Activated CD8-positive, alpha-beta memory T cell treated with anti-CD3 and anti-CD28 coated beads, Interleukin-2, amount 50 U/mL, for 24 hours (primary cell): ENCODE measurements at regions not wholly inside any gene's neighbourhood (a gene's known extent, or its start where the extent isn't known, plus 50 kb on each side); places are given as distances from the start of the nearest gene placed in this dataset.

Experiments used
- DNase-seq: peaks from one replicate; pipeline ENCODE4 v3.0.0-alpha.2; 2020; ENCODE audit errors: extremely low read depth

GRCh38 chr11:112401036-112401769 lies 140.5 kb upstream of the PLET1 start:
- DNase-seq = no peak

- no peak for DNase-seq
These were observed 142.8 kb upstream of the PLET1 start for GRCh38 chr11:112403432-112403831.

- DNase-seq = no peak
These were observed 143.5 kb upstream of the PLET1 start for GRCh38 chr11:112404112-112404511.

- DNase-seq = no peak
These were observed 147.9 kb upstream of the PLET1 start for GRCh38 chr11:112408517-112408916.

- DNase-seq = no peak
These were observed 149.7 kb upstream of the PLET1 start for GRCh38 chr11:112410325-112410724.

DNA sequence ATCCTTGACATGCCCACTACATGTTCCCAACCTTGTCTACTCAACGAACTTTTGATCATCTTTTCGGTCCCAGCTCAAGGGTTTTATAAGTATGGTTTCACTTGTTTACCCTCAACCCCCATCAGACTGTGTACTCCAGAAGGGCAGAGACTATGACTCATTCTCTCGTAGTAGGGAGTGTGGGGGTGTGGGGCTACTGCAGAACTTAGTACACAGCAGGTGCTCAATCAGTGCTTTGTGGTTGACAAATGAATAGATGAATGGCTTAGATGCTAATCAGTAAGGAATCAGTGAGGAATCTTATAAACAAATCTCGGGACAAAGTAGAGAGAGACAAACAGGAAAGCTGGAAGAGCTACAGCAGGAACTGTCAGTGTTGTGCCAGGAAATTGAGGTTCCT lies 151.7 kb upstream of the PLET1 start:
- DNase-seq = no peak

DNA sequence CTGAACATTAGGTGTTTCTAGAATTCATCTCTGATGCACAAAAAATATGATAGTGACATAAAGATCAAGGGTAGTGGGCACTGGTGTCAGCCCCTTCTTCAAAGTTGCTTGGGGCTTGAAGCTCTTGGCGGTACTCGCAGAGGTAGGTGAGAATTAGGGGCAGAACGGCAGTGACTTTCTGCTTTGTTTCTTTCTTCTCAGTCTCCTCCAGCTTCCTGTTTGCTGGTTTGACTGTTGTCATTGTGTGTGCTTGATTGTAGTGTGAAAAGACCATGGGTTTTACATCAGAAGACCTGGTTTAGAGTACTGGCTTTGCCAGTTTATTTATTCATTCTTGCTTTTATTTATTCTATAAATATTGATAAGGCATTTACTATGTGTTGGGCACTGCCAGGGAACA lies 156.7 kb upstream of the PLET1 start:
- DNase-seq = no peak

DNA sequence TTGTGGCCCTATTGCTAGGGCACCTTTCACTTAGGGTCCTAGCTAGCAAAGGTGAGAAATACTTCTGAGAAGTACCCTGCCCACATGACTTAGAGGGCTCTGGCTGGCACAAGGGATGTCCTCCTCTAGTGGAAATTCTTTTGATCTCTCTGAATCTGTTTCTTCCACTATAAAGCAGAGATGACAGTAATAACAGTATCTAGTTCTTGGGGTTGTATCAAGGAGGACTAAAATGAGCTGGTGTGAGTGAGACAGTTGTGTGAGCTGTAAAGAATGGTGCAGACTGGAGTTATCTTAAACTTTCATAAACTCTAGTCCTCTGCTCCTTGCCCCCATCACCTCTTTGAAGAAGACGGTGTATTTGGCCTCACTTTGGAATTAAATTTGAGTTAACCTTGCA lies 157.8 kb upstream of the PLET1 start:
- DNase-seq = no peak

- DNase-seq = no peak
These were observed 161.2 kb upstream of the PLET1 start for GRCh38 chr11:112421879-112422278.

GRCh38 chr11:112425121-112425520 lies 164.5 kb upstream of the PLET1 start:
- no peak for DNase-seq

- DNase-seq = no peak
These were observed 176.4 kb upstream of the PLET1 start for GRCh38 chr11:112437096-112437495.

DNA sequence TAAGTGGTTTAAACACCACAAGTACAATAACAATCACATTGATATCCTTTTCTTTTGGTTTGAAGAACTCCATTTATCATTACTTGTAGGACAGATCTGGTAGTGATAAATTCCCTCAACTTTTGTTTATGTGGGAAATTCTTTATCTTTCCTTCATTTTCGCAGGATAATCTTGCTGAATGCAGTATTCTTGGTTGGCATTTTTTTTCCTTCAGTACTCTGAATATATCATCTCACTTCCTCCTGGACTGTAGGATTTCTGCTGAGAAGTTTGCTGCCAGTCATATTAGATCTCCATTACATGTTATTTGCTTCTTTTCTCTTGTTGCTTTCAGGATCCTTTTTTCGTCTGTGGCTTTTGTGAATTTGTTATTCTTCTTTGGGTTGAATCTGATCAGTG lies 179.0 kb upstream of the PLET1 start:
- DNase-seq = no peak

GRCh38 chr11:112440518-112440917 lies 179.9 kb upstream of the PLET1 start:
- DNase-seq = no peak

- DNase-seq = no peak
These were observed 187.5 kb upstream of the PLET1 start for GRCh38 chr11:112448168-112448567.

DNA sequence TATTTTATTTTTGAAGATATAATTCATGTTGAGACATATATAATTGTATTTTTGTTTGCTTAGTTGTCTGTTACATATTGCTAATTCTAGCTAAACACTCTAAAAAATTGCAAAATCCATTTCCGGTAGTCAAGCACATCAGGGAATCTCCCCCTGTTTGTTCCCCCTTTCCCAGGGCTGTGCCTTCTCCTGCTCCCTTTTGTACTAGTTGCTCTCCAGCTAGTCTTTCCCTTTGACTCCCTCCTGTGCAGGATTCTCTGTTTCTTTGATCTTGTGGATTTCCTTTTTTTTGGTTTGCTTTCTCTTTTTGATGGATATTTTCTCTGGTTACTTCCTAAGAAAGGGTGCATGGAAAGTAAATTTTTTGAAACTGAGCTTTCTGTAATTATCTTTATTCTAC lies 188.1 kb upstream of the PLET1 start:
- DNase-seq = no peak

DNA sequence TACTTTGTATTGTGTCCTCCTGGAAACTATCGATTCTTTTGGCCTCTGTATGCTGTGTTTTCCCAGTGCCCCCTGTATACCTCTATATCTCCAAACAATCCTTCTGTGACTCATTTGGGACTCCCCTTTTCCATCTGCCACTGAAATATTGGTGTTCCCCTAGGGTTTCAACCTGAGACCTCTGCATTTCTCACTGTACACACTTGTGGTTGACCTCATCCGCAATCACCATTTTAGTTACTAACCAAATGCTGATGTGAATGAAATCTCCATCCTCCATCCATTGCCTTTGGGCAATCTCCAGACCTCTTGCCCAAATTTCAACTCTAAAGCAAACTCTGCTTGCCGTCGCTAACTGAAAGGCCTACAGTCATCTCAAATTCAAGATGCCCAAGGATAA lies 190.6 kb upstream of the PLET1 start:
- no peak for DNase-seq

- DNase-seq = no peak
These were observed 193.2 kb upstream of the PLET1 start for GRCh38 chr11:112453601-112454577.

- DNase-seq = no peak
These were observed 194.2 kb upstream of the PLET1 start for GRCh38 chr11:112454841-112455240.

DNA sequence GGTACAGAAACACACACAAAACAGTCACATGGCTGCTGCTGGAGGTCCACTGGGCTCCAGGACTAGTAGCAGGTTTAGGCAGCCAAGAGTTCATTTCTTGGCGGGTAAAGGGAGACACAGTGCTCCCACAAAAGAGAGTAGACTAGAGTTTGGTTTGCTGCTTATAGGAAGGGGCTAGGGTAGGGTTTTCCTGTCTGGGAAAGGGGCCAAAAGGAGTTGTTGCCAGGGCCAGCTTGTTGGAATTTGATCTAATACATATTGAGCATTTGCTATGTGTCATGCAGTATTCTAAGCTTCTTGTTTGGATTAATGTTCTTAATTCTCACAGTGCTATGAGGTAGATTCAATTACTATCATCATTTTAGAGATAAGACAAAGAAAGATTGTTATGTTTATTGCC lies 195.1 kb upstream of the PLET1 start:
- DNase-seq = no peak

- DNase-seq = no peak
These were observed 196.9 kb upstream of the PLET1 start for GRCh38 chr11:112457532-112457931.

GRCh38 chr11:112459001-112459400 lies 198.3 kb upstream of the PLET1 start:
- DNase-seq = no peak

DNA sequence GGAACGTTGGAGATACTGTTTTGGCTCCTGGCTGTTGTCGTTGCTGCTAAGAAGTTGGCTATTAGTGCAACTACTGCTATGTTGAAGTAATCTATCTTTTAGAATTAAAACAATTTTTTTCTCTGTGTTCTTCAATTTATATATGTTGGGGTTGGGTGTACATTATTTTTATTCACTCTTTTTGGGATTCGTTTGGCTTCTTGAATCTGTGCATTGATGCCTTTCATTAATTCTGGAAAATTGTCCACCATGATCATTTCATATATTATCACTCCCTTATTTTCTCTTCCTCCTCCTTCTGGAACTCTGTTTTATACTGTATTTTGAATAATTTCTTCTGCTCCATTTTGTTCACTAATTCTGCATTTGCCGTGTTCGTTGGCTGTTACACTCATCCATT lies 199.5 kb upstream of the PLET1 start:
- DNase-seq = no peak

- DNase-seq = no peak
These were observed 204.3 kb upstream of the PLET1 start for GRCh38 chr11:112464949-112465348.
